WI38 (cell line): ENCODE measurements at regions not wholly inside any gene's neighbourhood (a gene's known extent, or its start where the extent isn't known, plus 50 kb on each side); places are given as distances from the start of the nearest gene placed in this dataset.

Experiments used
- H3K4me3 ChIP-seq: 2 replicates; pipeline ENCODE4 v1.5.1; 2011; ENCODE audit warnings: low read depth, mild to moderate bottlenecking, control low read depth, low read length
- CTCF ChIP-seq: IDR thresholded peaks from 2 replicates; pipeline ENCODE4 v1.5.1; 2012; ENCODE audit warnings: low read depth, mild to moderate bottlenecking, control low read depth, low read length

DNA sequence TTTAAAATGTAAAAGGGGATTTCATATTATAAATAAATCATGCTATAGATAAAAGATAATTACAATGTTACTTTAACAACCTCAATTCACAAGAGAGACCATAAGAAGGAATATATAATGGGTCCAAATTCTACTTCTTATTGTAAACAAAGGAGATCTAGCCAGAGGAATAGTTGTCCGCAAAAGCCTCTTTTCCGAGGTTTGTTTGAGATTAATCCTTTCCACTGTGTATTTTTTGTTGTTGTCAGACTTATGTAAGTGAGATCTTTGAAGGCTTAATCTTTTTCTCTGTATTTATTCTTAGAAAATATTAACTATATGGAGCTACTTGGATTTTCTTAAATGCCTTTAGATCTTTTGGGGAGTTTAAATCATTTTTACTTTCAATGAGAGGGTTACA, 1299.3 kb upstream of the WWC1 start:
- no peak for TF ChIP-seq CTCF
- no peak overlapping the region for H3K4me3 ChIP-seq

DNA sequence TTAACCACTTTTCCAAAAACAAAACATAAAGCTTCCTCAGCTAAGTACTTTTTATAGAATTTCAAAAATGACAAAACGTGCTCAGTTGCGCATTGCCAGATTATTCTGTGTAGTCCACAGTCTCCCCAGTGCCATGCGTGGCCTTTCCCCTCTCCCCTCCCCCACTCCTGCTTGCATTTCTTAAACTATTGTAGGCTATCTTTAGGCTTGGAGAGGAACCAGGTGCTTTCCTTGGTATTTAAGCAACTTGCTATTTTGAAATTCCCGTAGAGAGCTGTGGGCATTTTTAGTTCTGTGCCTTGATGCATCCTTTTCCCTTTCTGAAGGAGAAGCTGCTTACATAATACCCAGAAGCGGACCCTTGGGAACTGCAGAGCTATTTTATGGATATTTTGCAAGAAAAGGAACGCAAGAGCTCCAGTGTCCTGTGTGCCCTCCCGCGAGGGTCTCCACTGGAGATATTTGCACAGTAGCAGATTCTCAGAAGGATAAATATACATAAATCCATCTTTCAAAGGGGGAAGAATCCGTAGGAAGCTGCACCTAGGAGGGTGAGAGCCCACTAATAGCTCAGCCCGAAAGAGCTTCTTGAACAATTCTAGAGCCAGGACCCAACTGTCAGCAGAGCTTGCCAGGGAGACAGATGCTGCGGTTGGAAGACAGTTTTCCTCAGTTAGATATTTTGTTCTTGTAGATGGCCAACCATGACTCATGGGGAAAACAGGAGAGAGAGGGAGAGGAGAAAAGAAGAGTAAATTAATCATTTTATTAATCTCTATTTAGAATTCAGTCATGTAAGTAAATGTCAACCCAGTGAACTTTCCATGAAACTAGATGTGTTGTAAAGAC, 1298.3 kb upstream of the WWC1 start:
- no peak for TF ChIP-seq CTCF
- H3K4me3 ChIP-seq, result no peak overlapping the region

DNA sequence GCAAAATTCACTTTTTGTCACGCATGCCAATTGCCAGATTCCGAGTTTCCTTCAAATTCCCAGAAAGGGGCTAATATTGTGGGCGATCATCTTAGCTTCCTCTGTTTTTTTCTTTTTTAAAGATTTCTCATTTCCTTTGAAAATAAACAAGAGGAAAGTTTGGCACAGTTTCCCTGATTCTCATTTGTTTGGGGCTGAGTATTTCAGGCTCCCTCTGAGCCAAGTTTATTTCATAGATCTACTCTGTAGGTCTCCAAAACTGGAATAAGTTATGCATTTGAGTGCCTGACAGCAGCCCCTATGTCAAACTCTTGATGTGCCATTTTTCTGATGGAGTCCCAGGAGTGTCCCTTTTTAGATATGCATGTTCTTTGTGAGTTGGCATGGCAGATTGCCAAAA, 1297.2 kb upstream of the WWC1 start:
- no peak for TF ChIP-seq CTCF
- no peak overlapping the region for H3K4me3 ChIP-seq

DNA sequence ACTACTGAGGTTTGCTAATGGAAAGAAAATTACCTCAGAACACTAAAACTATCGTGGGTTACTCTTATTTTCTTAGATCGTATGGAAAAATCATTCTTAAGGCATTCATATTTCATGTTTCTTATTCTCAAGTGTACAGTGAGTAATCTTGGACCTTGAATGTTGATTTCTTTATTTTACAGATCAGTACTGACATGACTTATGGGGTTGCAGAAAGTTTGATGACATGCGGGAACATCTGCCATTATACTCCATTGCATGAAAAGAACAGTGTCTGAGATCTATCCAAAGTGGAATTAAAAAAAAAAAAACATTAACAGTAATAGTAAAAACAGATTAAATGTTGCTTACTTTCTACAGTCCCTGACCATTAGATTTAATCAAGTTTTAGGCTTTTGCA, 1290.2 kb upstream of the WWC1 start:
- H3K4me3 ChIP-seq, result no peak overlapping the region
- TF ChIP-seq CTCF, result no peak

- TF ChIP-seq CTCF, result no peak
- H3K4me3 ChIP-seq, result no peak overlapping the region
Measured at GRCh38 chr5:167008705-167009104, 1282.7 kb upstream of the WWC1 start.

GRCh38 chr5:167011196-167011595, 1280.2 kb upstream of the WWC1 start:
- no peak for TF ChIP-seq CTCF
- no peak overlapping the region for H3K4me3 ChIP-seq

GRCh38 chr5:167012123-167013034, 1279.1 kb upstream of the WWC1 start:
- no peak overlapping the region for H3K4me3 ChIP-seq
- TF ChIP-seq CTCF, result no peak
